DMS153 treated with DMSO at 0.1 percent for 48 hours (cell line): ENCODE measurements at regions not wholly inside any gene's neighbourhood (a gene's known extent, or its start where the extent isn't known, plus 50 kb on each side); places are given as distances from the start of the nearest gene placed in this dataset.
"Not testable (repeated sequence)": the region's sequence is repeated elsewhere in the genome, so short reads cannot be mapped to it uniquely, and the experiment has no call there.

Experiments
- DNase-seq: peaks from one replicate; lab custom pipeline; 2025; ENCODE audit not compliant: unreplicated experiment; lab: John Stamatoyannopoulos, UW

- peak; percentile 58 for DNase-seq
Measured at GRCh38 chr13:62875118-62875640, 1459.5 kb upstream of the PCDH20 start.

- no peak for DNase-seq
Measured at GRCh38 chr13:62850331-62850730, 1434.7 kb upstream of the PCDH20 start.

- DNase-seq: no peak
Measured at GRCh38 chr13:62847520-62847919, 1431.9 kb upstream of the PCDH20 start.

- no peak for DNase-seq
Measured at GRCh38 chr13:62846302-62846701, 1430.7 kb upstream of the PCDH20 start.

GRCh38 chr13:62839338-62839737 lies 1423.7 kb upstream of the PCDH20 start:
- no peak for DNase-seq

- no peak for DNase-seq
Measured at GRCh38 chr13:62838929-62839328, 1423.3 kb upstream of the PCDH20 start.

GRCh38 chr13:62837895-62838294 lies 1422.2 kb upstream of the PCDH20 start:
- DNase-seq: no peak

GRCh38 chr13:62829486-62829885 lies 1413.8 kb upstream of the PCDH20 start:
- DNase-seq: no peak

GRCh38 chr13:62799931-62800436 lies 1384.3 kb upstream of the PCDH20 start:
- DNase-seq: no peak

GRCh38 chr13:62799038-62799535 lies 1383.4 kb upstream of the PCDH20 start:
- no peak for DNase-seq

- no peak for DNase-seq
Measured at GRCh38 chr13:62793850-62794249, 1378.2 kb upstream of the PCDH20 start.

- no peak for DNase-seq
Measured at GRCh38 chr13:62781866-62782265, 1366.2 kb upstream of the PCDH20 start.

GRCh38 chr13:62779161-62779560 lies 1363.5 kb upstream of the PCDH20 start:
- no peak for DNase-seq

- DNase-seq: no peak
Measured at GRCh38 chr13:62767473-62767872, 1351.8 kb upstream of the PCDH20 start.

- no peak for DNase-seq
Measured at GRCh38 chr13:62760724-62761123, 1345.1 kb upstream of the PCDH20 start.

- DNase-seq: no peak
Measured at GRCh38 chr13:62747629-62748028, 1332.0 kb upstream of the PCDH20 start.

GRCh38 chr13:62747152-62747551 lies 1331.5 kb upstream of the PCDH20 start:
- DNase-seq: no peak

- DNase-seq: not testable (repeated sequence)
Measured at GRCh38 chr13:62729746-62730145, 1314.1 kb upstream of the PCDH20 start.

- no peak for DNase-seq
Measured at GRCh38 chr13:62721893-62722292, 1306.2 kb upstream of the PCDH20 start.

GRCh38 chr13:62711948-62712347 lies 1296.3 kb upstream of the PCDH20 start:
- DNase-seq: not testable (repeated sequence)

GRCh38 chr13:62710787-62711186 lies 1295.1 kb upstream of the PCDH20 start:
- no peak for DNase-seq

GRCh38 chr13:62706048-62706447 lies 1290.4 kb upstream of the PCDH20 start:
- DNase-seq: no peak

GRCh38 chr13:62704875-62705274 lies 1289.2 kb upstream of the PCDH20 start:
- DNase-seq: no peak
